SU-DHL-6 (cell line): ENCODE measurements at regions not wholly inside any gene's neighbourhood (a gene's known extent, or its start where the extent isn't known, plus 50 kb on each side); places are given as distances from the start of the nearest gene placed in this dataset.

Experiments
- EZH2phosphoT487 ChIP-seq: fragments of 200-600 bp; sonication (generic), shearing (Covaris generic); conservative IDR thresholded peaks from 2 replicates; pipeline ENCODE4 v1.6.1; 2018; ENCODE audit warnings: mild to moderate bottlenecking, antibody characterized with exemption, low read length, moderate library complexity, mixed read lengths
- TF ChIP-seq, protein P1 (sequence below): fragments of 200-600 bp; sonication (generic); IDR thresholded peaks from one replicate; pipeline ENCODE4 v1.5.1; 2017; ENCODE audit warnings: antibody characterized with exemption, mild to moderate bottlenecking, low read length, moderate library complexity; ENCODE audit not compliant: insufficient read depth, poor library complexity, severe bottlenecking

DNA sequence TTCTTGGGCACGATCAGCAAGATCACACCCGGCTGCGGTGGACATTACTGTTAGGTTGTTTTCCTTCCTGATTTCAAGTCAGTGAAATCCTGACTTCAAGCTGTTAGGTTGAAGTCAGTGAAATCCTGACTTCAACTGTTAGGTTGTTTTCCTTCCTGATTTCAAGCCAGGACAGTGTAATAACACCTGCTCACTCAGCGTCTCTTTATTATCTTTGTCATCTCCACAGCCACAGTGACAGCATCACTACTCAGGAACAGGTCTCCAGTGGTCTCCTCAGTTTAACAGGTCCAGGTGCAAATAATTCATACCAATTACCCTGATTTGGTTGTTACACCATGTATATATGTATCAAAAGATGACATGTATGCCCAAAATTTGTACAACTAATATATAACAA, 208.1 kb upstream of the REG3G start:
- TF ChIP-seq, protein P1, sequence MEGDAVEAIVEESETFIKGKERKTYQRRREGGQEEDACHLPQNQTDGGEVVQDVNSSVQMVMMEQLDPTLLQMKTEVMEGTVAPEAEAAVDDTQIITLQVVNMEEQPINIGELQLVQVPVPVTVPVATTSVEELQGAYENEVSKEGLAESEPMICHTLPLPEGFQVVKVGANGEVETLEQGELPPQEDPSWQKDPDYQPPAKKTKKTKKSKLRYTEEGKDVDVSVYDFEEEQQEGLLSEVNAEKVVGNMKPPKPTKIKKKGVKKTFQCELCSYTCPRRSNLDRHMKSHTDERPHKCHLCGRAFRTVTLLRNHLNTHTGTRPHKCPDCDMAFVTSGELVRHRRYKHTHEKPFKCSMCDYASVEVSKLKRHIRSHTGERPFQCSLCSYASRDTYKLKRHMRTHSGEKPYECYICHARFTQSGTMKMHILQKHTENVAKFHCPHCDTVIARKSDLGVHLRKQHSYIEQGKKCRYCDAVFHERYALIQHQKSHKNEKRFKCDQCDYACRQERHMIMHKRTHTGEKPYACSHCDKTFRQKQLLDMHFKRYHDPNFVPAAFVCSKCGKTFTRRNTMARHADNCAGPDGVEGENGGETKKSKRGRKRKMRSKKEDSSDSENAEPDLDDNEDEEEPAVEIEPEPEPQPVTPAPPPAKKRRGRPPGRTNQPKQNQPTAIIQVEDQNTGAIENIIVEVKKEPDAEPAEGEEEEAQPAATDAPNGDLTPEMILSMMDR, result no peak
- TF ChIP-seq EZH2phosphoT487, result no peak
